GM19023 (cell line): ENCODE measurements at regions not wholly inside any gene's neighbourhood (a gene's known extent, or its start where the extent isn't known, plus 50 kb on each side); places are given as distances from the start of the nearest gene placed in this dataset.

ENCODE experiments used
- ATAC-seq: cut with Tn5 transposase; IDR thresholded peaks from one replicate; pipeline ENCODE4 v1.9.1; 2021; ENCODE audit warnings: mild to moderate bottlenecking, moderate library complexity; ENCODE audit not compliant: unreplicated experiment

- ATAC-seq = no peak
Observed at GRCh38 chr20:24738058-24738775, 210.9 kb upstream of the CST7 start.

GRCh38 chr20:24738981-24739633 is 210.0 kb upstream of the CST7 start:
- ATAC-seq = no peak

- no peak for ATAC-seq
Observed at GRCh38 chr20:24739746-24740145, 209.3 kb upstream of the CST7 start.

- no peak for ATAC-seq
Observed at GRCh38 chr20:24741493-24742072, 207.5 kb upstream of the CST7 start.

DNA sequence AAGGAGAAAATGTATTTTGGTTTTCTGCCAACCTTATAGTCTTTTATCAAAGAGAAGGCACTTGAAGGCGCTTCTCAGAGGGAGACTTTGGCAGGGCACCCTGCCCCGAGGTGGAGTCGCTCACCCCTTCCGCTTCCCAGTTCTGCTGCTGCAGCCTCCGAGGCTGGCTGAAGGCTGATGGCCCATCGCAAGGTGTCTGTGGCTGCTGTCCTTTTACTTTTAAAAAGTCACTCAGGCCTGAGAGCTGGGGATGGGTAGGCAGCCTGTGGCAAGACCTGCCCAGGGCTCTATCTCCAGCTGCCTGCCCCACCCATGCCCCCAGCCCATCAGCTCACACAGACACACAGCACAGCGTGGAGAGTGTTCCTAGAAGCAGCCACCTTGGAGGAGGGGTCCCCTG is 206.6 kb upstream of the CST7 start:
- ATAC-seq = no peak

DNA sequence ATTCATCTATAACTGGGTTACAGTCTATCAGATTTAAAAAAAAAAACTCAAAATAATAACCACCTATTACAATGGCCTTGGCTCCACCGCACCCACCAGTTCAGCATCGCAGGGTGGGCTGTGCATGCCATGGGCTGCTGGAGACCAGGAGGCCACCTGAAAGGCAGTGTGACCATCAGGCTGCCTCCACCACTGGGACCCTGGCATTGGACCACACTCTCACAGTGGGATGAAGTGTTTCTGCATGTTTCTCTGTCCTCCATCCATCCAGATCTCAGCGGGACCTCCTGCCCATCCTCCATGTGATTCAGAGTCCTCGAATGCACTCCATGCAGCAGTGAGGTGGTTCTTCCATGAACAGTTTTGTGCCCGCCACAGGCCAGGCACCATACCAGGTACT is 206.1 kb upstream of the CST7 start:
- ATAC-seq = no peak

DNA sequence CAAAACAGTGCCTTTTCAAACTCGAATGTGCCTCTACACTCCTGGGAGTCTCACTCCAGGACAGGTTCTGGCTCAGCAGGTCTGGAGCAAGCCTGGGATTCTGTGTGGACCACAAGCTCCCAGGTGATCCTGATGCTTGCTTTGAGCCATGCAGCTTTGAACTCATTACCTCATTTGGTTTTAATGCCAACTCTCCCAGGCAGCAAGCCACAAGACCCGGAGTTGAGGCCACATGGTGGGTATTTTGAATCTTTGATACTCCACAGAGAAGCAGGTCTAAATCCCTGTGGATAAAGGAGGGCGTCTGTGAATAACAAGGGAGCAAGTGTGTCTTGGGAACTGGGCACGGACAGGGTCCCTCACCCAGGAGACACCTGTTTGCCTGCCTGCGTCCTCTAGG is 205.4 kb upstream of the CST7 start:
- no peak for ATAC-seq

DNA sequence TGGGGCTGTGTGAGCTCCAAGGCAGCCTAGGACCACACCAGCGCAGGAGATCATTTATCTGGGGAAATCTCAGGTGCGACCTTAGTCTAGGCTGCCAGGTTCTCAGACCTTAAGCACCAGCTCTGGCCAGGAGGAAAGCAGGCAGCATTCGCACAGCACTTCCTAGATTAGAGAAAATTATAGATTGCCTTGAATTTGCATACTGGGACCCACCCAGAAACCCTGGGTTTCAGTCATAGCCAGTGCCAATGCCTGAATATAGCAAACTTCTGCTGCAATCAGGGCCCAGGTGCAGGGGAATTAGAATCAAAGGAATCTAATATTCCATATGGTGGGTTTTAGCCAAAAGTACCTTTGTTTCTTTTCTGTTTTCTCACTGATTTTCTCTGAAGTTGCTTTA is 204.3 kb upstream of the CST7 start:
- no peak for ATAC-seq

DNA sequence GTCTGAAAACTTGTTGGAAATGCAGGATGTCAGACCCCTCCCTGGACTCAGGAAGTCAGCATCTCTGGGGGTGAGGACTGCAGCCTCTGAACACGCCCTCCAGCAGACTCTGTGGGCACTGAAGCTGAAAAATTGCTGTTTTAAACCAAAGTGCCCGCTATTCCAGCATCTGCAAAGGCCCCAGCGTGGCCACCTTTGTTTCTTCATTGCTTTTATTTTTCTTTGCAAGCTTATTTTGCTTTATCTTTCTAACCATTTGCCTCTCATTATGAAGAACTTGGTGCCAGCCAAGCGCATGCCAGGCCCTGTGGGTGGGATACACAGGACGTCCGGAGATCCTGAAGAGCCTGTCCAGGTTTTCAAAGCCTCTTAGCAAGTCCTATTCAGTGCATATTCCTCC is 203.9 kb upstream of the CST7 start:
- ATAC-seq = no peak

DNA sequence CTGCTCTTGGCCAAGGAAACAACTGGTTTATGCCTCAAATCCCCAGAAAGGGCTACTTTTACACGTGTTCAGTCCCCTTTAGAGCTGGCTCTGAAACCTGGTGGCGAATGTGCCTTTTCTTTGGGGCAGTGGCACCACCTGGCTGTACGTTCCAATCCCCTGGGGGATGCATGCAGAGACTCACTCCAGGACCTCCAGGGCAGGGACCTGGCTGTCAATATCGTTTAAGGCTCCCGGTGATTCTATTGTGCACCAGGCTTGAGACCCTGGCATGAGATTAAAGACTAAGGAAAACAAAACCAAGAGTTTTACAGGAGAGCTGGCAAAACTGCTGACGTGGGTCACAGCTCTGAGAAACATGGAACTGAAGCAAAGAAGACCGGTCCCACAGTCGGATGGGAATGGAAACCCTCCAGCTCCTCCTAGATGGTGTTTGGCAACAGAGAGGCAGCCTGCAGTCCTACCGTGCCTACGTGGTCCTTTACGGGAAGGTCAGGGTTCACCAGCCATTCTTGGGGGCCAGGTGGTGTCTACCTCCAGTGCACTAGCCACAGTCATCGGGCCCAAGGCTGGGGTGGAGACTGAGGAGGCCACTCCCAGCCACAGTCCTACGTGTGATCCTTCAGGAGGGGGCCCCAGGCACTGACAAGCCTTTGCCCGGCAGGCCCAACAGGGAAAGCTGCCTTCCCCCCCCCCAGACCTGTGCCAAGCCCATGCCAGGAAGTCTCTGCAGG is 203.3 kb upstream of the CST7 start:
- ATAC-seq = no peak

DNA sequence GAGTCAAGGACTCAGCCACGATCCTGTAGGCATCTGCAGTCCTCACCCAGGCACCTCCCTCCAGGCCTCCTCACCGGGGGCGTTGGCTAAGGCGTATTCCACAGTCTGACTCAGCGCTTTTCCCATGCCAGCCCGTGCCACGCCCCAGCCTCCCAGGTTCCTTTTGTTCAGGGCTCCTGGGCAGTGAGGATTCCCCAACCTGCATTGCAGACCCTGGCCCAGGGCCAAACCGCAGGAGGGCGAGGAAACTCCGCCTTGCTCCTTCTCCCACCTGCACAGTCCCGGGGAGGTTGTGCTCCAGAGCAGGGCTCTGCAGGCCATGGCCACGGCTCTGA is 202.8 kb upstream of the CST7 start:
- no peak for ATAC-seq

- no peak for ATAC-seq
Observed at GRCh38 chr20:24747010-24747712, 201.9 kb upstream of the CST7 start.

GRCh38 chr20:24747881-24748595 is 201.0 kb upstream of the CST7 start:
- ATAC-seq = no peak

GRCh38 chr20:24751551-24751950 is 197.5 kb upstream of the CST7 start:
- no peak for ATAC-seq

DNA sequence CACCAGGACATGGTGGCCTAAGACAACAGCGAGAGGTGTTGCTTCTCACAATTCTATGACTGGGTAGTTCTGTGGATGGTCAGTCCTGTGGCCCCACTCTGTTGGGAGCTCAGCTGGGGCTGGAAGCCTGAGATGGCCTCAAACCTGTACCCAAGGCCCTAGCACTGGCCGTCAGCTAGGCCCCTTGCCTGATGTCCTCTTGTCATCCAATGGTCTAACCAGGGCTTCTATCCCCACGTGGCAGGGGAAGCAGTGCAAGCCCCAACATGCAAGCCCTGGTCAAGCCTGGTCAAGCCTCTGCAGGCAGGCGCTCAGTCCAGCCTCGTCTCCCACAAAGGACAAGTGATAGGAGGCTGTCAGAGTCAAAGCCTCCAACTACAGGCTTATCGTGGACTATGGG is 196.5 kb upstream of the CST7 start:
- no peak for ATAC-seq

DNA sequence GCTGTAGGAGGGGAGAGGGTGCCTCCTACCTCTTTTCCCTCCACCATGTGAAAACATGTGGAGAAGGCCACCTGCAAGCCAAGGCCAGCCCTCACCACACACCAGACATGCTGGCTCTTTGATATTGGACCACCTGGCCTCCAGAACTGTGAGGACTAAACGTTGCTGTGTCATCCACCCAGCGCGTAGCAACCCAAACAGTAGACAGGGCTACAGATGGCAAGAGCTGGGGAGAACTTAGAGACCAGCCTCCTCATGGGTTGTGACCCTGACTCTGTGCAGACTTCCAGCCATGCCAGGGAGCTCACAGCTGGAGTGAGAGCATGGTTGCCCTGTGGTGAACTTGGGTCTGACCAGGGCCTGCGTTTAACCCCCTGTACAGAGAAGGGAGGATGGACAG is 195.9 kb upstream of the CST7 start:
- ATAC-seq = no peak

GRCh38 chr20:24754691-24755090 is 194.4 kb upstream of the CST7 start:
- ATAC-seq = no peak

DNA sequence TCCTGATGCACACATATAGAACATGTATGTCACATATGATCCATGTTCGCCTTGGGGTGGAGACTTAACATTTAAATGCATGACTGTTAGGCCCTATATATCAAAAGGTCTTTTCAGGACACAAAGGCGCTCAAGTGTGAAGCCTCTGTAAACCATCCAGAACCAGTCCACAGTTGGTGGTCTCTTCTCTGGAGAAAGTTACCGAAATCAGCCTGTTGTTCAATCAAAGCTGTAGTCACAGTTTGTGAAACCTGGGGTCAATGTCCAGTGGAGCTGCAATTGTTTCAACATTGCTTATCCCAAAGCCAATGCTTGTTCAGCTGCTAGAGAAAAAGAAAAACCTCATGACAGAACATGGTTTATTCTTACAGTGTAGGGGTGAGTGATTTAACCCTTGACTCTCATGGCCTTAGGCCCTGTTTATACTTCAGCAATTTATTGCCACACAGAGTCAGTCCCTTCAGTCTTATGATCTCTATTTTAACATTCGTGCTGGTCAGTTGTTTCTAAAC is 193.6 kb upstream of the CST7 start:
- no peak for ATAC-seq

DNA sequence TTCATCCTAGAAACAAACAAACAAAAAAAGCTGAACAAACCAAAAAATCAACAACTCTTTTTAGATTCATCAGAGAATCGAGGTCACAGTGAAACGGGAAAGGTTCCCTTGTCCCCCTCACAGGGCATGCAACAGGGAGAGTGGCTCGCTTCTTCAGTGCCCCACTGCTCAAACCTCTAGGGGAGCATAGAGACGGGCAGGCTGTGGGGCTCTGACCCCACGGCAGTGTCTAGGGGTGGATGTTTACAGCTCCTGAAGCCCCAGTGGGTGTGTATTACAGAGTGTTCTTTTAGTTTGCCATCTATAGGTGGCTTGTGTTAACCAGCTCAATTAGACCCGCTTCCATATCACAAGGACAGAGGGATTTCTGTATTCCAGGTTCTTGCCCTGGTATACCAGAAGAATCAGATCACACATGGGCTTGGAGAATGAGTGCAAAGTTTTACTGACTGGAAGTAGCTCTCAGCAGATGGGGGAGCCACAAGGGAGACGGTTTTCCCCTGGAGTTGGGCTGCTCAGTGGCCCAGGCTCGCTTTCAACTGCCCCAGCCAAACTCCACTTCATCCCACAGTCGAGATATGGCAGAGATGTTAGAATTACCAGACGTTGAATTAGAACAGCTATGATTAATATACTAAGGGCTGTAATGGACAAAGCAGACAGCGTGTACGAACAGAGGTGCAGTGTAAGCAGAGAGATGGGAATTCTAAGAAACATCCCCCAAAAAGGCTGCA is 192.6 kb upstream of the CST7 start:
- ATAC-seq = no peak
